ENCODE measurements at regions not wholly inside any gene's neighbourhood (a gene's known extent, or its start where the extent isn't known, plus 50 kb on each side); places are given as distances from the start of the nearest gene placed in this dataset.

DNA sequence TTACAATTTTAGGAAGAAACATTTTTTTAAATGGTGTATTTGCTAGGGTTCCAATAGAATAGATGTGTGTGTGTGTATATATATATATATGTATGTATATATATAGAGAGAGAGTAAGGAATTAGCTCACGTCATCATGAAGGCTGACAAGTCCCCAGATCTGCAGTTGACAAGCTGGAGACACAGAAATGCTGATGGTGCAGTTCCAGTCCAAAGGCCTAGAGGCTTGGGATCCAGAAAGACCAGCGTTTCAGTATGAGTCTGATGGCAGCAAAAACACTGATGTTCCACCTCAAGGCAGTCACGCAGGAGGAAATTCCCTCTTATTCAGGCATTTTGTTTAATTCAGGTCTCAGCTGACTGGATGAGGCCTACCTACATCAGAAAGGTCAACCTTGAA lies 386.8 kb downstream of the PTH2R start:
- no peaks in the 10 kb centered on the region for H3K4me1 ChIP-seq (ENCODE audit: control insufficient read depth, insufficient read depth, low read length)
- no TSS peak for BruUV-seq (replicated peaks)
- no peak overlapping the region for H3K27ac ChIP-seq (ENCODE audit: low read length)
- in situ Hi-C loops (cut with HindIII; ENCODE audit: low pct_unique_long_range_greater_than_20kb, low sequenced_read_pairs), result no loop called here
- H3K27me3 ChIP-seq (ENCODE audit: control insufficient read depth, insufficient read depth, low read length), result no peaks in the 10 kb centered on the region
- no peaks in the 10 kb centered on the region for H3K36me3 ChIP-seq (ENCODE audit: control insufficient read depth, insufficient read depth, low read length)
- intact Hi-C loops (cut with micrococcal nuclease; ENCODE audit: unreplicated experiment), result no loop called here
- CTCF ChIA-PET, result no interaction called here
- no peak overlapping the region for H3K4me3 ChIP-seq (ENCODE audit: low read depth in 2 of 2, low read length in 2 of 2)
- DNase-seq (ENCODE audit: low read depth, low spot score) (no peak), ATAC-seq (no peak)
- no peaks in the 10 kb centered on the region for H3K9me3 ChIP-seq (ENCODE audit: control insufficient read depth, insufficient read depth, low read depth, low read length)
- POLR2A ChIA-PET, result no interaction called here
- no peak for TF ChIP-seq TCF7L2 (IDR thresholded peaks at IDR 0.05; ENCODE audit: low read depth, low read length)
- TF ChIP-seq, protein P1, sequence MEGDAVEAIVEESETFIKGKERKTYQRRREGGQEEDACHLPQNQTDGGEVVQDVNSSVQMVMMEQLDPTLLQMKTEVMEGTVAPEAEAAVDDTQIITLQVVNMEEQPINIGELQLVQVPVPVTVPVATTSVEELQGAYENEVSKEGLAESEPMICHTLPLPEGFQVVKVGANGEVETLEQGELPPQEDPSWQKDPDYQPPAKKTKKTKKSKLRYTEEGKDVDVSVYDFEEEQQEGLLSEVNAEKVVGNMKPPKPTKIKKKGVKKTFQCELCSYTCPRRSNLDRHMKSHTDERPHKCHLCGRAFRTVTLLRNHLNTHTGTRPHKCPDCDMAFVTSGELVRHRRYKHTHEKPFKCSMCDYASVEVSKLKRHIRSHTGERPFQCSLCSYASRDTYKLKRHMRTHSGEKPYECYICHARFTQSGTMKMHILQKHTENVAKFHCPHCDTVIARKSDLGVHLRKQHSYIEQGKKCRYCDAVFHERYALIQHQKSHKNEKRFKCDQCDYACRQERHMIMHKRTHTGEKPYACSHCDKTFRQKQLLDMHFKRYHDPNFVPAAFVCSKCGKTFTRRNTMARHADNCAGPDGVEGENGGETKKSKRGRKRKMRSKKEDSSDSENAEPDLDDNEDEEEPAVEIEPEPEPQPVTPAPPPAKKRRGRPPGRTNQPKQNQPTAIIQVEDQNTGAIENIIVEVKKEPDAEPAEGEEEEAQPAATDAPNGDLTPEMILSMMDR (IDR thresholded peaks at IDR 0.05), result no peak
- TF ChIP-seq, protein P2, sequence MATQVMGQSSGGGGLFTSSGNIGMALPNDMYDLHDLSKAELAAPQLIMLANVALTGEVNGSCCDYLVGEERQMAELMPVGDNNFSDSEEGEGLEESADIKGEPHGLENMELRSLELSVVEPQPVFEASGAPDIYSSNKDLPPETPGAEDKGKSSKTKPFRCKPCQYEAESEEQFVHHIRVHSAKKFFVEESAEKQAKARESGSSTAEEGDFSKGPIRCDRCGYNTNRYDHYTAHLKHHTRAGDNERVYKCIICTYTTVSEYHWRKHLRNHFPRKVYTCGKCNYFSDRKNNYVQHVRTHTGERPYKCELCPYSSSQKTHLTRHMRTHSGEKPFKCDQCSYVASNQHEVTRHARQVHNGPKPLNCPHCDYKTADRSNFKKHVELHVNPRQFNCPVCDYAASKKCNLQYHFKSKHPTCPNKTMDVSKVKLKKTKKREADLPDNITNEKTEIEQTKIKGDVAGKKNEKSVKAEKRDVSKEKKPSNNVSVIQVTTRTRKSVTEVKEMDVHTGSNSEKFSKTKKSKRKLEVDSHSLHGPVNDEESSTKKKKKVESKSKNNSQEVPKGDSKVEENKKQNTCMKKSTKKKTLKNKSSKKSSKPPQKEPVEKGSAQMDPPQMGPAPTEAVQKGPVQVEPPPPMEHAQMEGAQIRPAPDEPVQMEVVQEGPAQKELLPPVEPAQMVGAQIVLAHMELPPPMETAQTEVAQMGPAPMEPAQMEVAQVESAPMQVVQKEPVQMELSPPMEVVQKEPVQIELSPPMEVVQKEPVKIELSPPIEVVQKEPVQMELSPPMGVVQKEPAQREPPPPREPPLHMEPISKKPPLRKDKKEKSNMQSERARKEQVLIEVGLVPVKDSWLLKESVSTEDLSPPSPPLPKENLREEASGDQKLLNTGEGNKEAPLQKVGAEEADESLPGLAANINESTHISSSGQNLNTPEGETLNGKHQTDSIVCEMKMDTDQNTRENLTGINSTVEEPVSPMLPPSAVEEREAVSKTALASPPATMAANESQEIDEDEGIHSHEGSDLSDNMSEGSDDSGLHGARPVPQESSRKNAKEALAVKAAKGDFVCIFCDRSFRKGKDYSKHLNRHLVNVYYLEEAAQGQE (IDR thresholded peaks at IDR 0.05; ENCODE audit: insufficient read depth in 1 of 2, low read depth in 2 of 2, low read length in 1 of 2), result no peak
- TF ChIP-seq SIN3A (IDR thresholded peaks at IDR 0.05; ENCODE audit: borderline replicate concordance, insufficient read depth, low read depth, low read length), result no peak
- TF ChIP-seq POLR2AphosphoS5 (IDR thresholded peaks at IDR 0.05; ENCODE audit: low read depth, low read length), result no peak

DNA sequence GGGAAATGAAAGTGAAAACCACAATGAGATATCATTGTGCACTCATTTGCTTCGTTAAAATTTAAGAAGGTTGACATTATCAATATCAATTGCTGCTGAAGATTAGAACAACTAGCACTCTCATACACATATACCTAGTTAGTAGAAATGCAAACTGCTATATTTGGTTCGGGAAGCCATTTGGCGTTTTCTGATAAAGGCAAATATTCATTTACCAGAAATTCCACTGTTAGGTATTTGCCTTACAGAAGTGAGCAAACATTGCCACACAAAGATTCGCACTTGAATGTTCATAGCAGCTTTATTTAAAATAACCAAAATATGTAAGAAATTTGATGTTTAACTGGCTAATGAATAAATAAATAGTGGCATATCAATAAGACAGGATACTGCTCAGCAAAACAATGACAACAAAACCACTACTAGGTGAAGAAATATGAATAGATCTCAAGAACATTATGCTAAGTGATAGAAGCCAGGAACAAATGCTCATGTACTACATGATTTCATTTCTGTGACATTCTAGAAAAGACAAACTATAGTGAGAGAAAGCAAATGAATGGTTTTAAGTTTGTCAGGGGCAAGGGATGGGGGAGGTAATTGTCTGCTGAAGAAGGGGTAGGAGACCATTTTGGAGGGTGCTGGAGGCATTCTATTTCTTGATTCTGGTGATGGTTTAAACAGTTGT lies 387.8 kb downstream of the PTH2R start:
- Histone ChIP-seq H3K4me1 (ENCODE audit: control insufficient read depth, insufficient read depth, low read length) (no peaks in the 10 kb centered on the region), H3K27me3 (ENCODE audit: control insufficient read depth, insufficient read depth, low read length) (no peaks in the 10 kb centered on the region), H3K9me3 (ENCODE audit: control insufficient read depth, insufficient read depth, low read depth, low read length) (no peaks in the 10 kb centered on the region), H3K4me3 (ENCODE audit: low read depth in 2 of 2, low read length in 2 of 2) (no peak overlapping the region), H3K36me3 (ENCODE audit: control insufficient read depth, insufficient read depth, low read length) (no peaks in the 10 kb centered on the region), H3K27ac (ENCODE audit: low read length) (no peak overlapping the region)
- intact Hi-C loops (cut with micrococcal nuclease; ENCODE audit: unreplicated experiment), result no loop called here
- ChIA-PET CTCF (no interaction called here), POLR2A (no interaction called here)
- in situ Hi-C loops (cut with HindIII; ENCODE audit: low pct_unique_long_range_greater_than_20kb, low sequenced_read_pairs), result no loop called here
- no peak for DNase-seq (ENCODE audit: low read depth, low spot score)
- no TSS peak for BruUV-seq (replicated peaks)
- ATAC-seq, result no peak
- TF ChIP-seq, protein P1 (IDR thresholded peaks at IDR 0.05), result no peak
- TF ChIP-seq SIN3A (IDR thresholded peaks at IDR 0.05; ENCODE audit: borderline replicate concordance, insufficient read depth, low read depth, low read length) (no peak), POLR2AphosphoS5 (IDR thresholded peaks at IDR 0.05; ENCODE audit: low read depth, low read length) (no peak), TCF7L2 (IDR thresholded peaks at IDR 0.05; ENCODE audit: low read depth, low read length) (no peak)
- TF ChIP-seq, protein P2 (IDR thresholded peaks at IDR 0.05; ENCODE audit: insufficient read depth in 1 of 2, low read depth in 2 of 2, low read length in 1 of 2), result no peak
